ENCODE measurements at regions not wholly inside any gene's neighbourhood (a gene's known extent, or its start where the extent isn't known, plus 50 kb on each side); places are given as distances from the start of the nearest gene placed in this dataset.

GRCh38 chr11:103648054-103648453 is 388.4 kb upstream of the DDI1 start:
- Histone ChIP-seq H3K36me3 (ENCODE audit: insufficient read depth, low read length) (no peaks in the 10 kb centered on the region), H3K9me3 (ENCODE audit: insufficient read depth, low read depth, low read length) (no peaks in the 10 kb centered on the region), H3K27ac (ENCODE audit: low read depth, low read length) (no peak overlapping the region), H4K20me1 (ENCODE audit: insufficient read depth, low read length) (no peaks in the 10 kb centered on the region), H3K79me2 (ENCODE audit: insufficient read depth, low read length) (no peaks in the 10 kb centered on the region), H3K27me3 (ENCODE audit: insufficient read depth, low read length) (no peaks in the 10 kb centered on the region), H3K9ac (ENCODE audit: low read length) (no peak overlapping the region), H3K4me3 (ENCODE audit: insufficient read depth, low read depth, low read length) (no peak overlapping the region), H3K4me1 (ENCODE audit: insufficient read depth, low read length) (peaks cover 3% of the 10 kb centered on the region), H2AFZ (ENCODE audit: low read depth, low read length) (no peak overlapping the region), H3K4me2 (ENCODE audit: low read length) (no peak overlapping the region)
- no peak overlapping the region for H3K27ac Mint-ChIP-seq (ENCODE audit: unreplicated experiment)
- TF ChIP-seq EZH2 (IDR thresholded peaks at IDR 0.05; ENCODE audit: insufficient read depth, low read length) (no peak), CTCF (IDR thresholded peaks at IDR 0.05; ENCODE audit: insufficient read depth, low read depth, low read length) (no peak)
- no peaks in the 10 kb centered on the region for H3K36me3 Mint-ChIP-seq (ENCODE audit: low read depth, unreplicated experiment)
- peak overlapping the region; percentile 21 for H3K4me3 Mint-ChIP-seq (ENCODE audit: unreplicated experiment)
- H3K9me3 Mint-ChIP-seq (ENCODE audit: unreplicated experiment), result peaks cover 25% of the 10 kb centered on the region
- DNase-seq (ENCODE audit: low read depth) (no peak), FAIRE-seq (no peak)
- H3K27me3 Mint-ChIP-seq (ENCODE audit: low read depth, unreplicated experiment), result no peaks in the 10 kb centered on the region
- no peaks in the 10 kb centered on the region for H3K4me1 Mint-ChIP-seq (ENCODE audit: low read depth, unreplicated experiment)

GRCh38 chr11:103648670-103649400 is 387.6 kb upstream of the DDI1 start:
- Histone ChIP-seq H3K79me2 (ENCODE audit: insufficient read depth, low read length) (no peaks in the 10 kb centered on the region), H3K36me3 (ENCODE audit: insufficient read depth, low read length) (no peaks in the 10 kb centered on the region), H4K20me1 (ENCODE audit: insufficient read depth, low read length) (no peaks in the 10 kb centered on the region), H3K4me2 (ENCODE audit: low read length) (no peak overlapping the region), H3K4me3 (ENCODE audit: insufficient read depth, low read depth, low read length) (no peak overlapping the region), H3K4me1 (ENCODE audit: insufficient read depth, low read length) (peaks cover 3% of the 10 kb centered on the region), H3K9me3 (ENCODE audit: insufficient read depth, low read depth, low read length) (no peaks in the 10 kb centered on the region), H3K27ac (ENCODE audit: low read depth, low read length) (no peak overlapping the region), H3K9ac (ENCODE audit: low read length) (no peak overlapping the region), H3K27me3 (ENCODE audit: insufficient read depth, low read length) (no peaks in the 10 kb centered on the region), H2AFZ (ENCODE audit: low read depth, low read length) (no peak overlapping the region)
- TF ChIP-seq CTCF (IDR thresholded peaks at IDR 0.05; ENCODE audit: insufficient read depth, low read depth, low read length), result no peak
- TF ChIP-seq EZH2 (IDR thresholded peaks at IDR 0.05; ENCODE audit: insufficient read depth, low read length), result no peak
- Mint-ChIP-seq H3K9me3 (ENCODE audit: unreplicated experiment) (peaks cover 25% of the 10 kb centered on the region), H3K4me1 (ENCODE audit: low read depth, unreplicated experiment) (no peaks in the 10 kb centered on the region), H3K27ac (ENCODE audit: unreplicated experiment) (peak overlapping the region; percentile 30), H3K27me3 (ENCODE audit: low read depth, unreplicated experiment) (no peaks in the 10 kb centered on the region), H3K4me3 (ENCODE audit: unreplicated experiment) (no peak overlapping the region), H3K36me3 (ENCODE audit: low read depth, unreplicated experiment) (no peaks in the 10 kb centered on the region)
- peak; percentile 87 for DNase-seq (ENCODE audit: low read depth)
- FAIRE-seq, result peak; percentile 79

- Histone ChIP-seq H3K4me1 (ENCODE audit: insufficient read depth, low read length) (peaks cover 3% of the 10 kb centered on the region), H3K79me2 (ENCODE audit: insufficient read depth, low read length) (no peaks in the 10 kb centered on the region), H3K9ac (ENCODE audit: low read length) (no peak overlapping the region), H4K20me1 (ENCODE audit: insufficient read depth, low read length) (no peaks in the 10 kb centered on the region), H3K9me3 (ENCODE audit: insufficient read depth, low read depth, low read length) (no peaks in the 10 kb centered on the region), H3K27ac (ENCODE audit: low read depth, low read length) (no peak overlapping the region), H3K4me2 (ENCODE audit: low read length) (no peak overlapping the region), H3K4me3 (ENCODE audit: insufficient read depth, low read depth, low read length) (no peak overlapping the region), H3K27me3 (ENCODE audit: insufficient read depth, low read length) (no peaks in the 10 kb centered on the region), H2AFZ (ENCODE audit: low read depth, low read length) (no peak overlapping the region), H3K36me3 (ENCODE audit: insufficient read depth, low read length) (no peaks in the 10 kb centered on the region)
- H3K4me1 Mint-ChIP-seq (ENCODE audit: low read depth, unreplicated experiment), result no peaks in the 10 kb centered on the region
- H3K27ac Mint-ChIP-seq (ENCODE audit: unreplicated experiment), result no peak overlapping the region
- H3K27me3 Mint-ChIP-seq (ENCODE audit: low read depth, unreplicated experiment), result no peaks in the 10 kb centered on the region
- H3K9me3 Mint-ChIP-seq (ENCODE audit: unreplicated experiment), result peaks cover 25% of the 10 kb centered on the region
- H3K4me3 Mint-ChIP-seq (ENCODE audit: unreplicated experiment), result no peak overlapping the region
- TF ChIP-seq EZH2 (IDR thresholded peaks at IDR 0.05; ENCODE audit: insufficient read depth, low read length) (no peak), CTCF (IDR thresholded peaks at IDR 0.05; ENCODE audit: insufficient read depth, low read depth, low read length) (no peak)
- no peaks in the 10 kb centered on the region for H3K36me3 Mint-ChIP-seq (ENCODE audit: low read depth, unreplicated experiment)
- no peak for FAIRE-seq
- DNase-seq (ENCODE audit: low read depth), result no peak
These were observed 387.0 kb upstream of the DDI1 start for GRCh38 chr11:103649401-103649895.
